K562 (cell line): ENCODE measurements at regions not wholly inside any gene's neighbourhood (a gene's known extent, or its start where the extent isn't known, plus 50 kb on each side); places are given as distances from the start of the nearest gene placed in this dataset.

Source experiments
- ATAC-seq: fragments of 200-7000 bp; cut with Tn5 transposase; 3 replicates; pipeline ENCODE4 v1.9.1; 2020; ENCODE audit warnings: moderate library complexity
- BruUV-seq: library from RNA; stranded (reverse); fragments of 400-500 nt; replicated peaks from 2 replicates; lab custom pipeline; 2021; lab: Mats Ljungman, UMichigan
- CTCF ChIA-PET: fragments of 300-600 bp; formaldehyde crosslinking; extraction: SDS; loops from one replicate; lab custom pipeline; 2021; ENCODE audit warnings: low intra/inter-chr PET ratio; lab: Yijun Ruan, JAX
- POLR2A ChIA-PET: fragments of 300-600, 350-650 bp; sonication (Branson Sonifier 250); formaldehyde crosslinking; extraction: SDS; loops from one replicate; lab custom pipeline; 2021; ENCODE audit warnings: antibody characterized with exemption, inconsistent platforms; lab: Yijun Ruan, JAX
- DNase-seq, 4 experiments: peaks; one replicate each; pipeline versions ENCODE4 v3.0.0 to v3.0.0-alpha.2; 2011 to 2018; ENCODE audit warnings: low spot score in 3 of 4, mixed read lengths in 3 of 4; ENCODE audit errors: extremely low read depth in 1 of 4
- FAIRE-seq: peaks from 2 replicates; lab custom pipeline; 2011; peaks lifted over from hg19 to GRCh38; lab: Jason Lieb, UNC
- H2AFZ ChIP-seq: 2 replicates; pipeline ENCODE4 v1.6.0; 2011; ENCODE audit warnings: low read depth, low read length, control low read depth, inconsistent platforms
- H3K27ac ChIP-seq: fragments of 200-600 bp; 3 replicates; pipeline ENCODE4 v1.8.0; 2011; ENCODE audit warnings: low read depth, mild to moderate bottlenecking, control low read depth, inconsistent platforms, low read length, moderate library complexity, mixed read lengths; ENCODE audit errors: extremely low read depth
- H3K27me3 ChIP-seq, 2 experiments: fragments of 300-600 bp in 1 of 2; 2 replicates in 1 of 2; 3 replicates in 1 of 2; pipeline versions ENCODE4 v1.6.0 to v1.8.0; 2011; ENCODE audit warnings: inconsistent platforms in 2 of 2, low read length in 2 of 2, mild to moderate bottlenecking in 1 of 2, mixed read lengths in 1 of 2, moderate library complexity in 1 of 2; ENCODE audit not compliant: control insufficient read depth in 2 of 2, insufficient read depth in 2 of 2
- H3K36me3 ChIP-seq: fragments of 300-600 bp; 3 replicates; pipeline ENCODE4 v1.8.0; 2011; ENCODE audit warnings: mild to moderate bottlenecking, low read length, inconsistent platforms; ENCODE audit not compliant: control insufficient read depth, insufficient read depth
- H3K4me1 ChIP-seq, 2 experiments: fragments of 200-600 bp in 1 of 2; replicated peaks in 1 of 2; 2 replicates in 1 of 2; 3 replicates in 1 of 2; pipeline versions ENCODE4 v1.5.1 to v1.8.0; 2011; ENCODE audit warnings: inconsistent platforms in 2 of 2, low read length in 2 of 2, mild to moderate bottlenecking in 1 of 2, mixed read lengths in 1 of 2, moderate library complexity in 1 of 2; ENCODE audit not compliant: control insufficient read depth in 2 of 2, insufficient read depth in 2 of 2
- H3K4me2 ChIP-seq: 2 replicates; pipeline ENCODE4 v1.6.1; 2011; ENCODE audit warnings: low read length, control low read depth, inconsistent platforms, mixed read lengths; ENCODE audit not compliant: insufficient read depth
- H3K4me3 ChIP-seq: fragments of 200-600 bp; sonication (generic), shearing (Covaris generic); 2 replicates; pipeline ENCODE4 v1.5.1; 2016; ENCODE audit warnings: control low read depth, inconsistent platforms
- H3K79me2 ChIP-seq: fragments of 200-600 bp; 3 replicates; pipeline ENCODE4 v1.8.0; 2011; ENCODE audit warnings: low read length, inconsistent platforms; ENCODE audit not compliant: control insufficient read depth, insufficient read depth
- H3K9ac ChIP-seq, 2 experiments: 2 replicates each; pipeline versions ENCODE4 v1.6.0 to v1.6.1; 2011; ENCODE audit warnings: low read depth in 2 of 2, low read length in 2 of 2, control low read depth in 1 of 2, inconsistent platforms in 1 of 2, mild to moderate bottlenecking in 1 of 2, mixed read lengths in 1 of 2; ENCODE audit not compliant: insufficient read depth in 1 of 2
- H3K9me1 ChIP-seq: one replicate; pipeline ENCODE4 v1.6.0; 2011; ENCODE audit warnings: inconsistent platforms, mild to moderate bottlenecking, low read length, moderate library complexity; ENCODE audit not compliant: control insufficient read depth, insufficient read depth
- H3K9me3 ChIP-seq: replicated peaks from 2 replicates; pipeline ENCODE4 v1.5.1; 2011; ENCODE audit warnings: low read depth, low read length, inconsistent platforms; ENCODE audit not compliant: control insufficient read depth, insufficient read depth
- H4K20me1 ChIP-seq: replicated peaks from 2 replicates; pipeline ENCODE4 v1.6.1; 2011; ENCODE audit warnings: low read length, inconsistent platforms, mixed read lengths; ENCODE audit not compliant: control insufficient read depth, insufficient read depth
- FOXA3 ChIP-seq, 2 experiments: fragments of 450-650 bp in 1 of 2; sonication (generic) in 1 of 2; formaldehyde crosslinking; IDR thresholded peaks in 1 of 2; conservative IDR thresholded peaks in 1 of 2; 2 replicates each; pipeline versions ENCODE4 v1.4.0 to v1.8.0; 2020 to 2022; ENCODE audit warnings: mild to moderate bottlenecking in 2 of 2, missing genetic modification reagents in 1 of 2
- HDAC6 ChIP-seq: IDR thresholded peaks from 2 replicates; pipeline ENCODE4 v1.6.1; 2012; ENCODE audit warnings: low read depth, mild to moderate bottlenecking, control low read depth, inconsistent platforms, low read length, moderate library complexity
- HNRNPK ChIP-seq: fragments of 200-400 bp; formaldehyde crosslinking; IDR thresholded peaks from one replicate; pipeline ENCODE4 v1.6.1; 2018; ENCODE audit warnings: mild to moderate bottlenecking, low read depth, low read length; ENCODE audit not compliant: poor library complexity, severe bottlenecking
- NFE2L1 ChIP-seq: fragments of 450-650 bp; IDR thresholded peaks from 2 replicates; pipeline ENCODE4 v1.6.1; 2016; ENCODE audit warnings: missing genetic modification characterization, low read depth, mild to moderate bottlenecking, missing compliant biosample characterization, moderate library complexity, borderline replicate concordance
- RBM34 ChIP-seq: fragments of 200-400 bp; formaldehyde crosslinking; IDR thresholded peaks from 2 replicates; pipeline ENCODE4 v1.6.1; 2018; ENCODE audit warnings: low read length, borderline replicate concordance; ENCODE audit not compliant: insufficient read depth
- SPI1 ChIP-seq: IDR thresholded peaks from 2 replicates; pipeline ENCODE4 v1.6.1; 2011; ENCODE audit warnings: low read depth, low read length, control low read depth, borderline replicate concordance
- ZNF695 ChIP-seq: fragments of 450-650 bp; formaldehyde crosslinking; IDR thresholded peaks from 2 replicates; pipeline ENCODE4 v1.4.0; 2020; ENCODE audit warnings: mild to moderate bottlenecking, moderate library complexity
- WGBS: fragments of 100-300 bp; shearing (Covaris generic); methylation state at CpG from one replicate; pipeline ENCODE4 v1.1.6; 2016; ENCODE audit warnings: low coverage, mixed read lengths; ENCODE audit not compliant: insufficient coverage; ENCODE audit errors: missing lambda C conversion rate; 5-methylcytosine and 5-hydroxymethylcytosine counted together
- in situ Hi-C: fragments of 300-500 bp; cut with MboI; formaldehyde crosslinking; loops from 4 replicates; pipeline ENCODE4 v1.15.0; 2018; ENCODE audit warnings: inconsistent platforms, mixed read lengths
- intact Hi-C: fragments of 100-400 bp; cut with micrococcal nuclease; formaldehyde crosslinking; loops from 2 replicates; pipeline ENCODE4 v1.14.2; 2022
- TF ChIP-seq, protein P1 (sequence below): sonication (generic); formaldehyde crosslinking; IDR thresholded peaks from 2 replicates; pipeline ENCODE4 v1.8.0; 2022; ENCODE audit warnings: mild to moderate bottlenecking, missing genetic modification reagents

DNA sequence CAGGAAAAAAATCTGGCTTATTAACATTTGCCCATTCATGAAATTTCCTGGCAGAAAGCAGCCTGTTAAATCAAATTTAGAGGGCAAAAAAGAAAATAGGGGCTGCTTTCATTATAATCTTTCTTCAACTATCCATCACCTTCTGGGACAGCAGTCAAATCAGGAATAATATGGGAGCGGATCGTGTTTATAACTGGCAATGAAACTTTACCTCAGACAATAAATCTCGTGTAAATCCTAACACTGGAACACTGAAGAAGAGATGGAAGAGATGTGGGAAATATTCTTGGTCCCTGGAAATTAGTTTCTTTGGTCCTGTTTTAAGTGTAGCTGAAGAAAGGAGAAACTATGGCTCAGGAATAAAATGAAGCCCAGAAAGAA lies 77.5 kb upstream of the SERTAD2 start:
- no peaks in the 10 kb centered on the region for H3K36me3 ChIP-seq
- H4K20me1 ChIP-seq = no peaks in the 10 kb centered on the region
- POLR2A ChIA-PET = interaction anchor here (1.3 kb wide), 1 partner anchor 9 kb away, joined by 6 read pairs; no protein-coding TSS in a partner anchor
- H3K27me3 ChIP-seq = no peaks in the 10 kb centered on the region
- CTCF ChIA-PET = no interaction called here
- no peak overlapping the region for H2AFZ ChIP-seq
- H3K9me1 ChIP-seq = no peaks in the 10 kb centered on the region
- no peak overlapping the region for H3K4me3 ChIP-seq
- no peak overlapping the region for H3K27ac ChIP-seq
- TF ChIP-seq, protein P1, sequence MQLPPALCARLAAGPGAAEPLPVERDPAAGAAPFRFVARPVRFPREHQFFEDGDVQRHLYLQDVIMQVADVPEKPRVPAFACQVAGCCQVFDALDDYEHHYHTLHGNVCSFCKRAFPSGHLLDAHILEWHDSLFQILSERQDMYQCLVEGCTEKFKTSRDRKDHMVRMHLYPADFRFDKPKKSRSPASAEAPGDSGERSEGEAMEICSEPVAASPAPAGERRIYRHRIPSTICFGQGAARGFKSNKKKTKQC (CRISPR knock-in tag) = no peak
- TF ChIP-seq HDAC6 = no peak
- no peak for TF ChIP-seq RBM34
- TF ChIP-seq NFE2L1 (tag) = no peak
- no peak for DNase-seq
- WGBS = 65% methylated on average over 3 of the region's 3 CpGs
- in situ Hi-C loops (no loop called here), intact Hi-C loops (no loop called here)
- H3K4me1 ChIP-seq = peaks cover 5 to 18% of the 10 kb centered on the region in 2 experiments
- FAIRE-seq = no peak
- H3K4me2 ChIP-seq = no peak overlapping the region
- no peak overlapping the region for H3K9ac ChIP-seq
- H3K79me2 ChIP-seq = no peaks in the 10 kb centered on the region
- BruUV-seq = no TSS peak
- H3K9me3 ChIP-seq = no peaks in the 10 kb centered on the region
- no peak for ATAC-seq

DNA sequence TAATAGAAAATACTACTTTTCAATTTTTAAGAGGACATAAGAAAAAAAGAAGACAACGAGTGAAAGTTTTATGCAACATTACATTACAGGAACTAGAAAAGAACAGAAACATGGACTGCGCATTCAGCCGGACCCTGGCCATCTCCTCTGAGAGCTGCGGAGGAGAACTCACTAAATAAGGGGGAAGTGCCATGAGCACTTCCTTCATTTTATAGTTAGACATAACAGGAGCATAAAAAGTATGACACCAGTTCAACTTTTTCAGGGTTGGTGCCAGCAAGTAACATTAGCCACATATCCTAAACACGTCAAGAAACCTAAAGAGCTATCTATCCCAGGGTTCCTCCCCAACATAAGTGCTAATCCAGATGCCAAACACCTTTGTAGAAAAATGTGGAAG lies 78.0 kb upstream of the SERTAD2 start:
- WGBS = 71% methylated on average over 5 of the region's 5 CpGs
- H3K36me3 ChIP-seq = no peaks in the 10 kb centered on the region
- no peaks in the 10 kb centered on the region for H3K27me3 ChIP-seq
- no peak overlapping the region for H3K27ac ChIP-seq
- no peak overlapping the region for H3K4me3 ChIP-seq
- in situ Hi-C loops = no loop called here
- H3K4me2 ChIP-seq = no peak overlapping the region
- H2AFZ ChIP-seq = no peak overlapping the region
- H4K20me1 ChIP-seq = no peaks in the 10 kb centered on the region
- H3K4me1 ChIP-seq = peaks cover 5 to 18% of the 10 kb centered on the region in 2 experiments
- ChIA-PET POLR2A (interaction anchor here (0.5 to 1.3 kb wide), 2 partner anchors 9 to 76 kb away, joined by 3 to 6 read pairs; no protein-coding TSS in a partner anchor), CTCF (no interaction called here)
- no peaks in the 10 kb centered on the region for H3K9me3 ChIP-seq
- BruUV-seq = no TSS peak
- H3K9ac ChIP-seq = no peak overlapping the region
- intact Hi-C loops = no loop called here
- no peaks in the 10 kb centered on the region for H3K79me2 ChIP-seq
- no peak for TF ChIP-seq HNRNPK
- no peak for TF ChIP-seq FOXA3 (CRISPR knock-in tag; conservative IDR thresholded peaks at IDR 0.05 in 1 of 2, IDR thresholded peaks at IDR 0.05 in 1 of 2)
- no peak for TF ChIP-seq ZNF695 (CRISPR knock-in tag)
- peak; percentile 51; the same call in 1 of the 2 replicates for TF ChIP-seq SPI1
- H3K9me1 ChIP-seq = no peaks in the 10 kb centered on the region
- DNase-seq (no peak), FAIRE-seq (no peak), ATAC-seq (no peak)
